ENCODE measurements at regions not wholly inside any gene's neighbourhood (a gene's known extent, or its start where the extent isn't known, plus 50 kb on each side); places are given as distances from the start of the nearest gene placed in this dataset.

DNA sequence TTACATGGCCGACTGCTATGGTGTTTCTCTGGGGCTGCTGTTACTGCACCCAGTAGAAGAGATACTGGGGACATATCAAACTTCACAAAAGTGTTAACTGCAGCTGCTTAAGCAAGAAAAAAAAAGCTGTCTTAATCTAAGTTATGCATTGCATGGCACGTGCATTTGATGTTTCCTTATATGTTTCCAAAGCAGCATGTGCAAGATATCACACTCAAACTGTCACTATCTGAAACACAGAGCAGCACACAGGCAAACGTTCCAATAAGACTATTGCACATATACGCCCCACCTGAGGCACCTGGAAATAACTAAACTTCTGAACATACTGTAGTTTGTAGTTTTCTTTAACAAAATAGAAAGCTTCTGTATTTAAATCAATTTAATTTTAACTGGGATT is 671.4 kb upstream of the ADGRL2 start:
- DNase-seq: no peak

DNA sequence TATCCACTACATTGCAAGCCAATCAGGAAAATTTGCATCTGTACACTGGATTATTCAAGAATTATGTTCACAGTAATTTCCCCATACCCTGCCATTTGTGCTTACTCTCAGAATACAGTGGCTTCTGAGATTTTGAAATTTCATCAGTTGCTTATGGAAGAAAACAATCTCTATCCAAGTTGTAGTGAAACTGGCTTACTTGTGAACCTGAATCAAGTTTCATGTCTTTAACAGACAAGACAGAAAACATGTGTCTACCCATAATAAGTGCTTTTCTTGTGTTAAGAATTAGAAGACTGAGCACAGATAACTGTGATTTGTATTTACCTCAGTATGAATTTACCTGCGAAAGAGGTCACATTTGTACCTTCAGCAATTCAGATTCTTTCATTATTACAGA is 672.7 kb upstream of the ADGRL2 start:
- DNase-seq: no peak

DNA sequence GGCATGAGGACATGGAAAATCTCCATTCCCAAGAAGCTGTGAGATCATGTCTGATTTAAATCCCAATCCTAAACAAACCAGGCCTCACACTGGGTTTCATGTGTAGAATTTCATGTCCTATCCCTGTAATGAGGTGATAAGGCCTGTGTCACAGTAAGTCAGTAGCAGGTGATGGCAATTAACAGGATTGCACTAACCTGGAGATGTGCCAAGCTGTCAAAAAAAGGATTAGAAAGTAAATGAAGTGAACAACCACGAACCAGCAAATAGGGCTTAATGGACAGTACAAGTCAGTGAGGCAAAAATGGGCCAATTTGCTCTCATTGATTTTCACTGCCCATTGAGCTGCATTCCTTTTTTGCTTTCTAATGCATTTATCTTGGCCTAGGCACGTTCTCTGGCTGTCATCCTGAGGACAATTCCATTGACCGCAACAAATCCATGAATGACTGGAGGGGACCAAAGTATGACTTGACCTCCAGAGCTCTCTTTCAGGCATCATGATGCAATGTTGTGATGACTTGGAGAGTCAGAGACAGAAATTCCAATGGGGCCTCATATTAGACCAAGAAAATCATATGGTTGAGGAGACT is 673.6 kb upstream of the ADGRL2 start:
- peak; percentile 70 for DNase-seq

DNA sequence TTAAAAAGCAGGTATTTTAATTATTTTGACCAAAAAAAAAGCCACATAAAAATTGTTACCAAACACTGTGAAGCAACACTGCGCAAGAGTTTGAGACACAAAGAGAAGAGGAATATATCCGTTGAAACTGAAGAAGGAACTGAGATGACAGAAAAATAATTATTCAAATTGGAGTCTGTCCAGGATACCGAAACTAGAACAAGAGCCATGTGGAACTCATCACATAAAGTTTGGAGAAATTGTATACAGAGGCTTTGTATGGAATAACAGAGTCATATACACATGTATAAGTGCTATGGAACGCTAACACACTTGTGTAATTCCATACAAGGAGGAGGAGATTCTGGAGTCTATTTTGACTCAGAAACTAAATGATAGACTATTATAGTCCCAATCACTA is 675.1 kb upstream of the ADGRL2 start:
- no peak for DNase-seq

DNA sequence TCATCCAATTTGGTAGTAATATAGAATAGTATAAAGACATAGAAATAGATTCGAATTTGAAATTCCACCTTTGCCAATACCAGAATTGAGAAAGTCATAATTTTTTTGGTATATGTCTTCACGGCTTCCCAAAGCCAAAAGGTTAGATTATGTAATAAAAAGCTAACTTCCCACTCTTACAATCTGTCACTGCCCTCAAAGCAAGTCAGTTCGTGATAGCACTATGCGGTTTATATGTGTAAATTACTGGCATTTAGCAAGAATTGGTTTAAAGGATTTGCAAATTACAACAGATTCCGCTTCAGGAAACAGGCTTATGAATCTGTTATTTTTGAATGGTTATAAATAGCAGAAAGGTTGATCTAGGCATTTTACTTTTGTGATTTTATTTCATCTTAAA is 679.4 kb upstream of the ADGRL2 start:
- DNase-seq: no peak

DNA sequence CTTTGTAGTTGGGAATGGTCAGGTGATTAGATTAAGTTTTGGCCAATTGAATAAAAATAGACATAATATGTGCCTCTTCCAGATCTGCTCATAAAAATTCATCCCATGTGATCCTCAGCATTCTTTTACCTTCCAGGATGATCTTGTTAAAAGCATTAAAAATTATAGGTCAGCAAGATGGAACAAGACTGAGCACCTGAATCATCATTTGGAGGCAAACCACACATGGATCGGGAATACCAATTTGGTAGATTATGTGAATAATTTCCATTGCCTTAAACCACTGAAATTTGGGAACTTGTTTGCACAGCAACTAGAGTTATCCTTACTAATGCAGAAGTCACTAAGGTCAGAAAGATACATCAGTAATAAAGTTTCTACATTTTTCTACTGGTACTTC is 681.4 kb upstream of the ADGRL2 start:
- no peak for DNase-seq

DNA sequence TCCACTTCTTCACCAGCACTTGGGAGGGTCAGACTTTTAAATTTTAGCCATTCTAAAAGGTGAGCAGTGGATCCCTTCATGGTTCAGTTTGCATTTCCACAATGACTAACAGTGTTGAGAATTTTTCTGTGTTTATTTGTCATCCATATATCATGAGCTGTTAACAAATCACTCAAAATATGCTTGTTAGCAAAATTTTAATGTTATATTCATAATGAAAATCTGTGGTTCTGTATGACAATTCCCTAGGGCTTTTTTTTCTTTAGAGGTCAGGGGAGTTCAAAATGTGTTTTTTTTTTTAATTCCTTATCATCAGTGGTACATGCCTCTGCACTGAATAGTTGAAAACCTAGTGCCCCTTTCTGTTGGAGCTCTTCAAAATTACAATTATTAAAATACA is 682.2 kb upstream of the ADGRL2 start:
- no peak for DNase-seq

DNA sequence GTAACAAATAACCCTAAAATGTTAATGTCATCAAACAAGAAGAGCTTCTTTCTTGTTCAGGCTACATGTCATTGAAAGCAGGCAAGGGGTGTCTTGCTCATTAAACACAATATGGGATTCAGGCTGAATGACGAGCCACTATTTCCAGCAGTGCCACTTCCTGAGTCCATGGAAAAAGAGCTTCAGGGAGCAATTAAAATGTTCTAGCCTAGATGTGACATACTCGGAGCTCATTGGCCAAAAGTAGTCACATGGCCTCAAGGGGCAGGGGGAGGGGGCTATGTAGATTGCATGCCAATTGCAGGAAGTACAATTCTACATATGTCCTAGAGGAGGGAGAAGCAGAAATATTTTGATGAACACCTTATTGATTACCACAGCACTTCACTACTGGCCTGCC is 685.3 kb upstream of the ADGRL2 start:
- DNase-seq: no peak

DNA sequence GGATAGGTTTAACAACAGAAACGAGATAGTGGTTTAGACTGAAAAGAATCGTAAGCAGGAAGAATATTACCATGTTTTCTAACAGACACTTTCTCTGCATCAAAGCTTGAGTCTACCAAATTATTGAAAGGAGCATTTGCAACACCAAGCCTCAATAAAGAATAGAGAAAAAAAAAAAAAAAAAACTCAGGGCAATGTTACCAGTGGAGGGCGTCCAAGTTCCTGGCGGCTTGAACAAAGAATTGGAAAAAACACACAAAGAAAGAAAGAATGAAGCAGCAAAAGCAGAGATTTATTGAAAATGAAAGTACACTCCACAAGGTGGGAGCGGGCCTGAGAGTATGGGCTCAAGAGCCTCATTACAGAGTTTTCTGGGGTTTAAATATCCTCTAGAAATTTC is 686.5 kb upstream of the ADGRL2 start:
- no peak for DNase-seq

DNA sequence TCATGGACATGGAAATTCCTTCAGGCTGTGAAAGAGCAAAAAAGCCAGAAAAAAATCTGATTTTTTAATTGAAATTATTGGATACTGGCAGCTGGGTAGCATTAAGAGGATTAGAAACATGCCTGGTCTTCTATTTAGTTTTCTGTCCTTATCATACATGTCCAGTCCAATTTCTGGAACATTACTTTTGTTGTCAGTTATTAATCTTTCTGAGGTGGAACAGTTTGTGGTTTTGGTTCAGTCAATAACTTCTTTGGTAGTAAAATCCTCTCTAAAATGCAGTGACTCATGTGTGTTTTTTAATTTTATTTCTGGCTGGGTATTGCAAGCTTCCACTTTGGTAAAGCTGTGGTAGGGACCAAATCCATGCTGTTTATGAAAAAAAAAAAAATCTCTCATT is 687.0 kb upstream of the ADGRL2 start:
- no peak for DNase-seq

DNA sequence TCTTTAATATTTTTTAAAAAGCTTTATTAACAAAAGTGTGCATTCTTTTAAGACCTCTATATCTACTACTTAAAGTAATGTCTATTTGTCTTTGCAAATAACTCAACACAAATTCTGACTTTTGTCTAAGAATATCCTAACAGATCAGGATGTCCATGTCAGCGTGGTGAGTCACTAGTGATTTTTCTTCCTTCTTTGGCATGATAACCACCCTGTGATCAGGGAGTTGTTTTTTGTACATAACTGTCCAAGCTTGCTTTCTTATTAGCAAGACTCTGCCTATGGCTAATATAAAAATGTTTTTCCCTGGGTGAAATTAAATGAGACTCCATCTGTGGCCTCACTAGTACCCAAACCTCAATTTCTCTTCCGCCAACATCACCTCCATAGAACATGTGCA is 688.9 kb upstream of the ADGRL2 start:
- DNase-seq: no peak

DNA sequence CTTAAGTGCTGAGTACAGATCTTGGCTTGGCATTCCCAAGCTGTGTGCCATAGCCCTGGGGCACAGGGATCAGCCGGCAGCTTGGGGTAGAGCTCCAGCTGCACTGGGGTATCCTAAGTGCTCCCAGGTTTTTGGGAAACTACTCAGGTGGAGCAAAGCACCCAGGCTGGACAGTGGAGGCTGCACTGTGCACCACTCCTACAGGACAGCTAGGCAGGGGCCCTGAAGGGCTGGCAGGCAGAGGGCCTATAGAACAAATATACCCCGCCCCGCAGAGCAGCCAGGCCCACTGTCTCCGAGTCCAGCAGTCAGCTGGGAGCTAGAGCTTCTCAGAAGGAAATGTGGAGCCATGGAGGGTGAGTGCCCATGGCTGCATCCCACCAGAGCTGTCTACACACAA is 691.7 kb upstream of the ADGRL2 start:
- no peak for DNase-seq

DNA sequence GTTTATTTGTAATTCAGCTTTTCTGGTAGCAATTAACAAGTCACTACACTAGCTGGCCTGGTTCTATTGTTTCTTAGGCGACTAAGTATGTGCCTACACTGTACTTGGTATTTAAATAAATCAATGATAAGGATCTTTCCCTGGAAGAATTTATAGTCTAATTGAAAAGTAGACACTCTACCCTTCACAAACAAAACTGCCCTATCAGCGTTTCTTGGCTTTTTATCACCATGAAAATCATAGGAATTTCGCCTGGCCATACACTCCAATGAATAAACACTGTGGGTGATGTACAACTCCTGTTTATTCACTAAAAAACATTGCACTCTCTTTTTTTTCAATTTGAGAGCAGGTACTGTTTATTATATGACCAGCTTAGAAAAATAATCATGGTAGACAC is 702.9 kb upstream of the ADGRL2 start:
- no peak for DNase-seq

DNA sequence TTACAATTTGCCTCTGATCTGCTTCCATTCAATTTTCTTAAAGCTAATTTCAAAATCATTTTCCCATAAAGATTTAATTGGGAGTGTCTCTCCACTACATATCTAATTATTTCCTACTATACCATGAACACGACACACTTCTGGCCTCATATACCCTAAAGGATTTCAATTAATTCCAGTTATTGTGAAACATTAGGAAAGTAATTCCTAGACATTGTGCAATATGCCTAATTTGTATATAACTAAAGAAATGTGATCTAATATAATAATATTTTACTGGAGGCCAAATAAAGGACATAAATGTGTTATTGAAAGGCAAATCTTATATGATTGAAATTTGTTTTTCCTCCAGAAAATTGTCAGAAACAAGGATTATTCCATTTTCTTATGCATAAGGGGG is 727.2 kb upstream of the ADGRL2 start:
- no peak for DNase-seq

DNA sequence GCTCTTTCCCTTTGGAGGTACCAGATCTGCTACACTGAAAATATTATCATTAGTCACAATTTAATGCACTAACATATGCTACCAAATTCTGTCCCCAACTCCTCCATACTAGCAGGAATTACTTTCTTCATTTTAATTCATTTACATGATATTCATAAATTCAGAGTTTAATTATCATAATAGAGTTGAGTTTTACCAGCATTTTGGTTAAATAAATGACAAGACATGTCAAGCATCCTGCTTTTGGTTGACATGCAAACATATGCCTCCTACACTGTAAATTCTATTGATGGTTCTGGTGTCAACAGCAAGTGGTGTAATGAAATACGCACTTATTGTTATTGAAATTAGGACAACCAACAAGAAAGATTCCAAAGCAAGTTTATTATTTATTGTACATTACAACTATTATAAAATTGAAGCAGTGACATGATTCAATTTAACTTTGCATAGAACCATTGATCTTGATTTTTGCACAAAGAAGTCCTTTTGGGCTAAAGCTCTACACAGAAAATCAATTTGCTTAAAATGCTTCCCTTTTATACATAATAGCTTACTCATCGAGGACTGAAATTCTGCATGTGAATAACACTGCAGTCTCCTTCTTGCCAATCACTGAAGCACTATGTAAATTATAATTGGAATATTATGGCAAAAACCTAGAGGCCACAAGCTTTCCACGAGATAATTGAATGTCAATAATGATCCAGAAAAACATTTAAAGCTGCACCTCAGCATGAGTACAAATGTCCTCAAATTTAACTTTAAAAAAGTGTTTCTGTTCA is 728.6 kb upstream of the ADGRL2 start:
- DNase-seq: no peak

DNA sequence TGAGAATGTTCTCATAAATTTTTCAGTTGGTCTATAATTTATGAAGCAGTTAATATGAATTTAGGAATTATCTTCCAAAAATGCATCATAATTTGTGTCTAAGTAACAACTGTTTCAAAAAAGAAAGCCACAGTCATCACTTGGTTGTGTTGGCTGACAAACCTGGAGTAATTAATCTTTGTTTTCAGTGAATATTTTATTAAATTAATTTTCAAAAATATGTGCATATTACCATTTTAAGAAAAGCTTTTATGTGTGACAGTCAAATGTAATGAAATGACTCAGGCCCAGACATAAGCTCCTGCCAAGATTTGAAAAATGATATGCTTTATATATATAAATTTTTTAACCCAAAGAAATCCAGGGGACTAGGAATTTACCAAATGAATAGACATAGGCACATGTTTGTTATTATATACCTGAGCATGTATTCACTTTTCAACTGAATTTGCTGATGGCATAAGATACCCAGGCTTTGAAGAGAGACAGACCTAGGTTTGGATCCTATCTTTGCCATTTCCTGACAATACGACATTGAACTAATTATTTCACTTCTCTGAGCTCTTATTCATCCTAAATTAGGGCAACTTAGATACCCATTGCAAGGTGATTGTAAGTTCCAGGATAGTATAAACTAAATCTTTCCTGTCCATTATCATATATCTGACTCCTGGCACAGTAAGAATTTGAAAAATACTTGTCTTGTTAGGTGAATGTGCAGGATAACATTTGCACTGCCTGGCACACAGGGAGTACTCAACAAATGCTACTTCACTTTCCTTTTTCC is 729.5 kb upstream of the ADGRL2 start:
- no peak for DNase-seq

DNA sequence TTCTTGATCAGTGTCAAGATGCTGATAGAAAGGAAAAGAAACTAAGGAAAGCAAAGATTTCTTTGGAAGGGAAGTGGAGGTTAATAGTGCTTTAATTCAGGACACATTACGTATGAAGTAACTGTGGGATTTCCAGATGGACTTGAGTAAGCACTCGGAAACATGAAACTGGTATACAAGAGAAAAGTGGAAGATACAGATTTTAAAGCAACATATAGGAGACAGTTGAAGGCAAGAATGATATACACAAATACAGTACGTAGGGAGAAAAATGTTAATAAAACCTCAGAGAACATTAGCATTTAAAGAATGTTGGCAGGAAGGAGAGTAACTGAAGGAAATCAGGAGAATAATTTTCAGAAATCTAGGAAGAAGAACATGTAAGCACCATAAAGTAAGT is 730.9 kb upstream of the ADGRL2 start:
- no peak for DNase-seq

DNA sequence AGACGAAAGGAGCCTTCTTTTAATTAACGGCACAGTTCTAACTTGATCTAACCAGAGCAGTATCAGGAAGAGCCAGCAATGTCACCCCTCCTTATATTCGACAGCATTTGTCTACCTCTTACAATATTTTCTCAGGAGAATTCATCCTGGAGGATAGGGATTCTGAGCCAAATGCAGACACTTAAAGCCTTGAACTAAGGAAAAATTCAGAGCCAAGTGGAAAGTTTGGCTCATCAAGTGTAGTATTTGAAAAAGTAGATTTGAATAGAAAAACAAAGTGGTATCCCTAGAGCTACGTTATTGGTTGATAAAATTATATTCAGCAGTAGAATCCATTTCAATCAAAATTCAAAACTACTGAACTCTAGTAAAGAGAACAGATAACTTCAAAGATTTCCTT is 732.0 kb upstream of the ADGRL2 start:
- DNase-seq: no peak

DNA sequence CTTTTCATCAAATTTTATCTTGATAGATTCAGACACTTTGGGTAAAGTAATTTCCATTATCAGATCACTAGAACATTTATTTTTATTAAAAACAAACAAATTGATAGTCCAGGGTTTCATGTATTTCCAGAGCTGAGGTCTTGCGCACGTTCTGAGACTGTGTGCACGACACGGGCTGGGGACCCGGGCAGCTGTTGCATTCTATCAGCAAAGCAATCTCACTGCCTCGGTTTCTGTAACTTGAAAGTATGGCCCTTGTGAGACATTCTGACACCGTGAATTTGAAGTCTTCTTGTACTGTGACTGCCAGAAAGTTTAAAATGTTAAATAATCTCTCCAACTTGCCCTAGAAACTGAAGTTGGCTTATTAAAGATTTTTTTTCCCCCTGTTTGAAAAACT is 746.9 kb upstream of the ADGRL2 start:
- DNase-seq: no peak

DNA sequence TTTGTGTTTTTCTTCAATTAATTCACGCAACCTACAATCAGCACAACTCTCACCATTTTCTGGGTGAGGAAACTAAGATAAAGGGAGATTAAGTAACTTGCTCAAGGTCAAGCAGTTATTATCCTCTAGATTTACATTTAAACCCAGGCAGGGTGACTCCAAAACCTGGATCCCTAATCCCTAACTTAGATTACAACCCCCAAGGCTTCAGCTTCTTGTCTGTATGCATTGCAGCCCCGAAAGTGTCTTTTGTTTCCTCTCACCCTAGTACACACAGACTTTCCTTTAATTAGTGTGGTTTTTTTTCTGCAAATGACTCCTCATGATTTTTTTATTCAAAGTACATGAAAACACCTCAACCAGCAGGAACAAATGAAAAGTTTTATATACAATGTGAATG is 748.6 kb upstream of the ADGRL2 start:
- no peak for DNase-seq

DNA sequence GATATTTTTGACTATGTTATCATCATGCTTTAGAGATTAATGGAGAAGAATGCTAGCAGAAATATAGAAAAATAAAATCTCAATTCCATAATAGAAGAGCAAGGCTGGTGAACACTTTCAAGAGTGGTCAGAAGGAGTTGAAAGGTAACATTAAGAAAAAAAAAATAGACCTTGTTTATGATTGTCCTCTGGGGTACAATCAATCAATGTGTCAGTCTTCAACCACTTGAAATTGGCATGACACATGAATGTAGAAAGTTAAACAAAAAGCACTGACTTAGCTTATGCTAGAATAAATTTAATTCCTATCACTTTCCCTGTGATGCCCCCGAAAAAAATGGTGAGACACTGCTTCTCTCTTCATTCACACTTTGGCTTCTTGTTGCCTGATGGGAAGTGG is 750.3 kb upstream of the ADGRL2 start:
- no peak for DNase-seq

DNA sequence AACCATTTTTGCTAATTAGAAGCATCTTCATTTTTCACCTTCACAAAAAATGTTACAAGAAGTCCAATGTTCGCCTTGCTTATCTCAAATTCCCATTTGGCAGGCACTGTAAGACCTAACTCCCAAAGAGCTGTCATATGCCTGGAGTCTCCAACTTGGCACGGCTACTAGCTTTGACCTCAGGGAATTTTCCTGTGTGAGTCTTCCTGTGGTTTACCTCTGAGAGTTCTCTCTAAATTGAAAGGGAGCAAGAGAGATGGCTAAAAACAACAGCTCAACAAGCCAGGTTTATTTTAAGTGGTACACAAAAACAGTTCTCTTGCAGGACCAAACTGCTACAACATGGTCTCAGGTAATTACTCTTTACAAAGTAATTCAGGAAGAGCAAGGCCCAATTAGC is 756.0 kb upstream of the ADGRL2 start:
- DNase-seq: no peak

DNA sequence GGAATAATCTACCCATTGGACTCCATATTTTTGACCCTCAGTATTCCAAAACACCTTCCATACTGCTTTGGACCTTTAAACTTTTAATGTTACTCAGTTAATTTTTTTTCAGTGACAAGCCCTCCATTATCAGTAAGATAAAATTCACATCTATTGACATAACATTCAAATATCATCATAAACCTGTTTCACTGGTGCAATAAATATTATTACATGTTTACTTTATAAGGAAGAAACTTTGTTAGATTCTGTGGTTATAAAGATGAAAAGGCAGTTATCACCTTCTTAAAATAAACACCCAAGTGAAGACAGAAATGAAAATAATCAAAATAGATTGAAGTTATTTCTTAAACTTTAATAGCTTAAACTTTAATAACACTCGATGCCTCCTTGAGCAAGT is 758.5 kb upstream of the ADGRL2 start:
- DNase-seq: no peak

DNA sequence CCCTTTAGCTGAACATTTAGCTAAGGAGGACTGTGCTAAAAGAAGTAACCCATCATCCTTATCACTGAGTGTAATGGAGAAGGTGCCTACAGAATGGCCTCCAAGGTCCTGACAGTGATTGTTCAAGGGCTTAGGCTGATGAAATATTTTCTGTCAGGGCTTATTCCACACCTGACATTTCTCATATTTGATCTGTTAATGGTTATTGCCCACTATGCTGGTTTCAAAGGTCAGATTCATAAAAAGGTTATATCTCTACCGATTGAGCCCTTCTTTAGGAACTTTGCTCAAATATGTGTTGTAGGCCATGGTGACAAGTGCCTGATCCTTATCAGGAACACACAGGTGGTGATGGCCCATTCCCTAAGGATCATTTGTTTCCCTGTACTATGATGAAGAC is 766.4 kb upstream of the ADGRL2 start:
- DNase-seq: no peak

All from retina (tissue), 1 donor.